LNCaP clone FGC (cell line): ENCODE measurements at regions not wholly inside any gene's neighbourhood (a gene's known extent, or its start where the extent isn't known, plus 50 kb on each side); places are given as distances from the start of the nearest gene placed in this dataset.

Source experiments
- DNase-seq: peaks from one replicate; pipeline ENCODE4 v3.0.0-alpha.2; 2011; ENCODE audit warnings: low read depth
- H3K4me3 ChIP-seq: 2 replicates; pipeline ENCODE4 v1.5.1; 2011; ENCODE audit warnings: mild to moderate bottlenecking, low read depth, low read length, control low read depth
- CTCF ChIP-seq: IDR thresholded peaks from 2 replicates; pipeline ENCODE4 v1.5.1; 2012; ENCODE audit warnings: mild to moderate bottlenecking; ENCODE audit not compliant: control insufficient read depth, insufficient read depth; ENCODE audit errors: extremely low read depth

- DNase-seq: no peak
- H3K4me3 ChIP-seq: no peak overlapping the region
- peak; percentile 41 for TF ChIP-seq CTCF
These were observed 80.7 kb downstream of the GCC1 start for GRCh38 chr7:127504715-127505114.

- no peak for TF ChIP-seq CTCF
- H3K4me3 ChIP-seq: no peak overlapping the region
- DNase-seq: no peak
These were observed 83.6 kb downstream of the GCC1 start for GRCh38 chr7:127501817-127502216.

GRCh38 chr7:127487381-127487780 is 94.9 kb upstream of the ZNF800 start:
- TF ChIP-seq CTCF: no peak
- no peak for DNase-seq
- H3K4me3 ChIP-seq: no peak overlapping the region

GRCh38 chr7:127486654-127487053 is 94.1 kb upstream of the ZNF800 start:
- no peak for TF ChIP-seq CTCF
- H3K4me3 ChIP-seq: no peak overlapping the region
- no peak for DNase-seq

- no peak for DNase-seq
- no peak for TF ChIP-seq CTCF
- H3K4me3 ChIP-seq: no peak overlapping the region
These were observed 93.0 kb upstream of the ZNF800 start for GRCh38 chr7:127485482-127485881.

GRCh38 chr7:127484954-127485353 is 92.4 kb upstream of the ZNF800 start:
- H3K4me3 ChIP-seq: no peak overlapping the region
- DNase-seq: no peak
- TF ChIP-seq CTCF: no peak

- DNase-seq: no peak
- no peak for TF ChIP-seq CTCF
- no peak overlapping the region for H3K4me3 ChIP-seq
These were observed 86.0 kb upstream of the ZNF800 start for GRCh38 chr7:127478461-127478860.
